ENCODE measurements at regions not wholly inside any gene's neighbourhood (a gene's known extent, or its start where the extent isn't known, plus 50 kb on each side); places are given as distances from the start of the nearest gene placed in this dataset.

GRCh38 chr17:79506955-79507354 is 103.9 kb downstream of the RBFOX3 start:
- Histone ChIP-seq H3K36me3 (ENCODE audit: control insufficient read depth, insufficient read depth, low read length) (no peaks in the 10 kb centered on the region), H3K27ac (ENCODE audit: low read length) (no peak overlapping the region), H3K4me1 (ENCODE audit: control insufficient read depth, insufficient read depth, low read length) (no peaks in the 10 kb centered on the region), H3K27me3 (ENCODE audit: control insufficient read depth, insufficient read depth, low read length) (peaks cover 15% of the 10 kb centered on the region), H3K4me3 (ENCODE audit: low read depth in 2 of 2, low read length in 2 of 2) (no peak overlapping the region), H3K9me3 (ENCODE audit: control insufficient read depth, insufficient read depth, low read depth, low read length) (no peaks in the 10 kb centered on the region)
- POLR2A ChIA-PET = no interaction called here
- no peak for TF ChIP-seq TCF7L2 (IDR thresholded peaks at IDR 0.05; ENCODE audit: low read depth, low read length)
- TF ChIP-seq, protein P1, sequence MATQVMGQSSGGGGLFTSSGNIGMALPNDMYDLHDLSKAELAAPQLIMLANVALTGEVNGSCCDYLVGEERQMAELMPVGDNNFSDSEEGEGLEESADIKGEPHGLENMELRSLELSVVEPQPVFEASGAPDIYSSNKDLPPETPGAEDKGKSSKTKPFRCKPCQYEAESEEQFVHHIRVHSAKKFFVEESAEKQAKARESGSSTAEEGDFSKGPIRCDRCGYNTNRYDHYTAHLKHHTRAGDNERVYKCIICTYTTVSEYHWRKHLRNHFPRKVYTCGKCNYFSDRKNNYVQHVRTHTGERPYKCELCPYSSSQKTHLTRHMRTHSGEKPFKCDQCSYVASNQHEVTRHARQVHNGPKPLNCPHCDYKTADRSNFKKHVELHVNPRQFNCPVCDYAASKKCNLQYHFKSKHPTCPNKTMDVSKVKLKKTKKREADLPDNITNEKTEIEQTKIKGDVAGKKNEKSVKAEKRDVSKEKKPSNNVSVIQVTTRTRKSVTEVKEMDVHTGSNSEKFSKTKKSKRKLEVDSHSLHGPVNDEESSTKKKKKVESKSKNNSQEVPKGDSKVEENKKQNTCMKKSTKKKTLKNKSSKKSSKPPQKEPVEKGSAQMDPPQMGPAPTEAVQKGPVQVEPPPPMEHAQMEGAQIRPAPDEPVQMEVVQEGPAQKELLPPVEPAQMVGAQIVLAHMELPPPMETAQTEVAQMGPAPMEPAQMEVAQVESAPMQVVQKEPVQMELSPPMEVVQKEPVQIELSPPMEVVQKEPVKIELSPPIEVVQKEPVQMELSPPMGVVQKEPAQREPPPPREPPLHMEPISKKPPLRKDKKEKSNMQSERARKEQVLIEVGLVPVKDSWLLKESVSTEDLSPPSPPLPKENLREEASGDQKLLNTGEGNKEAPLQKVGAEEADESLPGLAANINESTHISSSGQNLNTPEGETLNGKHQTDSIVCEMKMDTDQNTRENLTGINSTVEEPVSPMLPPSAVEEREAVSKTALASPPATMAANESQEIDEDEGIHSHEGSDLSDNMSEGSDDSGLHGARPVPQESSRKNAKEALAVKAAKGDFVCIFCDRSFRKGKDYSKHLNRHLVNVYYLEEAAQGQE (IDR thresholded peaks at IDR 0.05; ENCODE audit: insufficient read depth in 1 of 2, low read depth in 2 of 2, low read length in 1 of 2) = no peak
- TF ChIP-seq CTCF (IDR thresholded peaks at IDR 0.05) = no peak
- no peak for TF ChIP-seq POLR2AphosphoS5 (IDR thresholded peaks at IDR 0.05; ENCODE audit: low read depth, low read length)
- TF ChIP-seq SIN3A (IDR thresholded peaks at IDR 0.05; ENCODE audit: borderline replicate concordance, insufficient read depth, low read depth, low read length) = no peak
- DNase-seq (ENCODE audit: low read depth, low spot score) (no peak), ATAC-seq (no peak)
- intact Hi-C loops (cut with micrococcal nuclease; ENCODE audit: unreplicated experiment) = no loop called here
- in situ Hi-C loops (cut with HindIII; ENCODE audit: low pct_unique_long_range_greater_than_20kb, low sequenced_read_pairs) = no loop called here
- no TSS peak for BruUV-seq (replicated peaks)
- CTCF ChIA-PET = no interaction called here

GRCh38 chr17:79506150-79506870 is 104.5 kb downstream of the RBFOX3 start:
- in situ Hi-C loops (cut with HindIII; ENCODE audit: low pct_unique_long_range_greater_than_20kb, low sequenced_read_pairs) (no loop called here), intact Hi-C loops (cut with micrococcal nuclease; ENCODE audit: unreplicated experiment) (no loop called here)
- POLR2A ChIA-PET = no interaction called here
- no peak overlapping the region for H3K27ac ChIP-seq (ENCODE audit: low read length)
- no peaks in the 10 kb centered on the region for H3K36me3 ChIP-seq (ENCODE audit: control insufficient read depth, insufficient read depth, low read length)
- H3K4me3 ChIP-seq (ENCODE audit: low read depth in 2 of 2, low read length in 2 of 2) = no peak overlapping the region
- DNase-seq (ENCODE audit: low read depth, low spot score) (no peak), ATAC-seq (no peak)
- H3K27me3 ChIP-seq (ENCODE audit: control insufficient read depth, insufficient read depth, low read length) = peaks cover 15% of the 10 kb centered on the region
- H3K9me3 ChIP-seq (ENCODE audit: control insufficient read depth, insufficient read depth, low read depth, low read length) = no peaks in the 10 kb centered on the region
- H3K4me1 ChIP-seq (ENCODE audit: control insufficient read depth, insufficient read depth, low read length) = no peaks in the 10 kb centered on the region
- TF ChIP-seq, protein P1 (IDR thresholded peaks at IDR 0.05; ENCODE audit: insufficient read depth in 1 of 2, low read depth in 2 of 2, low read length in 1 of 2) = no peak
- TF ChIP-seq SIN3A (IDR thresholded peaks at IDR 0.05; ENCODE audit: borderline replicate concordance, insufficient read depth, low read depth, low read length) = no peak
- TF ChIP-seq CTCF (IDR thresholded peaks at IDR 0.05) = no peak
- TF ChIP-seq POLR2AphosphoS5 (IDR thresholded peaks at IDR 0.05; ENCODE audit: low read depth, low read length) = no peak
- TF ChIP-seq TCF7L2 (IDR thresholded peaks at IDR 0.05; ENCODE audit: low read depth, low read length) = no peak
- no TSS peak for BruUV-seq (replicated peaks)
- CTCF ChIA-PET = no interaction called here
